GM21576 (cell line): ENCODE measurements at regions not wholly inside any gene's neighbourhood (a gene's known extent, or its start where the extent isn't known, plus 50 kb on each side); places are given as distances from the start of the nearest gene placed in this dataset.
A peak's percentile ranks its signal among the peaks of the same experiment; 100 is the strongest.
"Not testable (repeated sequence)": the region's sequence is repeated elsewhere in the genome, so short reads cannot be mapped to it uniquely, and the experiment has no call there.

Experiments
- ATAC-seq: cut with Tn5 transposase; IDR thresholded peaks from one replicate; pipeline ENCODE4 v1.9.1; 2021; ENCODE audit warnings: mild to moderate bottlenecking, moderate library complexity; ENCODE audit not compliant: unreplicated experiment

GRCh38 chr19:37303591-37304171, 67.2 kb upstream of the ZNF527 start:
- ATAC-seq: no peak

DNA sequence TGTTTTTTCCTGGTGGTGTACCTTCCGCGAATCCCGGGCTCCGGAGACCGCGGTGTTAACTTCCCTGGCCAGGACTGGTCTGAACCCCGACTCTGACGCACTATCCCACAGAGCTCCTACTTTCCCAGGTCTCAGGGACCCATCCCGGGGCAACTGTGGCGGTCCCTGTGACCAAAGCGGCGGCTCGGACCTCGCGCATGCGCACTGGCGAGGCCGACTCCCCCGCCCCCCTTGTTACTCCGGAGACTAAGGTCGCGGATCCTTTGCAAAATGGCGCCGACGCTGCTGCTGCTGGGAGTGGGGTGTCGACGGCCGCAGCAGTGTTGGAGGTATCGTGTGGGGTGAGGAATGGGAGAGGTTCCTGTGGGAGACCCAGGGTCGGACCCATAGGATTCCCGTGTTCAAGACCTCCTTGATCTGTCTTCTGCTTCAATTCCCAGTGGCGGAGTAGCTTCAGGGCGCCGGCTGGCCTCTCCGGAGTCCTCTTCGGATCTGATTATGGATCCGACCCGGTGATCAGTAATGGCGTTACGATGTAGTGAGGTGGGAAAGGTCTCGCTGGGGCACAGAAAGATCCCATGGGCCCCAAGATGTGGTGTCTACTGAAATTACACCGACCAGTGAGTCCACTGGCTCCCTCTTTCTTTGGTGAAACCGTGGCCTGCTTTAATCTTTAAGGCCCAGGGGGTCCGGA, 66.6 kb upstream of the ZNF527 start:
- no peak for ATAC-seq

GRCh38 chr19:37304884-37305255, 66.0 kb upstream of the ZNF527 start:
- ATAC-seq: no peak

GRCh38 chr19:37306383-37306963, 64.4 kb upstream of the ZNF527 start:
- no peak for ATAC-seq

GRCh38 chr19:37309834-37310575, 60.9 kb upstream of the ZNF527 start:
- no peak for ATAC-seq

DNA sequence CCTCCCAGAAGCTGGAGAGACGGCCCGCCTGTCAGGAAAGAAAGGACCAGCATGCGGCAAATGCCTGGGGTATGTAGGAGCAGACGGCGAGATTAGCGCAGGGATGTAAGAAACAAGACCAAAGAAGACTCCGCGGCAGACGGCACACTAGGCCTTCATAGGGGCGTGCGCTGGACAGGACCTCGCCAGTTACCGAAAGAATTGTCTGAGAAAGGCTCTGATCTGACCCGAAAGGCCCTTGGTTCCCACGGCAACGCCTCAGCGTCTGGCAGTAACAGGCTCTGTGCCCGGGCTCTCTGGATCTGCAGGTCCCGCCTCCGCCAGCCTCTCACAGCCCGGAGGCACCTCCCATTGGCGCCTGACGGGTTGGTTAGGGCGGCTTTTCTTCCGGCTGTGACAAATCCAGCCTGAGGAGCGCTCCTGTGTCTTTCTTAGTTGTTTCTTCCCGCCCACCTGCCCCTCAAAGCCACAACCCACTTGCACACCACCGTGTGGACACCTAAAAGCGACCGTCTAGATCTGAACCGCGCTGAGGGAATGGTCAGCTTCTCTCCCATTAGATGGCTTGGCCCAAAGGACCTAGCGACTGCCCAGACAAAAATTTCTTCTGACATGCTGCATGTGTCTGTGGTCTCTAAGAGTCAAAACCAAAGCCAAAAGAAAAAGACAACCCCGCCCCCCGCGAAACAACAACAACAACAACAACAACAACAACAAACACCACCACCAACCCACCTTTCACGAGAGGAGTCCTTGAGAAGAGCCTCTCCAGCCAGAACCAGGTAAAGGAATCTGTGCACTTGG, 58.2 kb upstream of the ZNF527 start:
- ATAC-seq: not testable (repeated sequence)

DNA sequence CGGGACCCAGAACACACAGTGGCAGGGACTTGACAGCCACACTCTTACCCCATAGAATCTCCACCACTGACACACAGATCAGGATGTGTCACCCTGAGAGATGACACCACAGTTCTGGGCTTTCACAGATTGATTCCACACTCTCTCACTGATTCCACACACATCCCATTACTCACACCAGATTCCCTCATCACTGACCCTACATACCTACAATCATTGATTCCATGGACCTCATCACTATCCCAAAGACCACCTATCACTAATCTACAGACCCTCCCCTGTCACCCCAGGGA, 57.6 kb upstream of the ZNF527 start:
- ATAC-seq: no peak

DNA sequence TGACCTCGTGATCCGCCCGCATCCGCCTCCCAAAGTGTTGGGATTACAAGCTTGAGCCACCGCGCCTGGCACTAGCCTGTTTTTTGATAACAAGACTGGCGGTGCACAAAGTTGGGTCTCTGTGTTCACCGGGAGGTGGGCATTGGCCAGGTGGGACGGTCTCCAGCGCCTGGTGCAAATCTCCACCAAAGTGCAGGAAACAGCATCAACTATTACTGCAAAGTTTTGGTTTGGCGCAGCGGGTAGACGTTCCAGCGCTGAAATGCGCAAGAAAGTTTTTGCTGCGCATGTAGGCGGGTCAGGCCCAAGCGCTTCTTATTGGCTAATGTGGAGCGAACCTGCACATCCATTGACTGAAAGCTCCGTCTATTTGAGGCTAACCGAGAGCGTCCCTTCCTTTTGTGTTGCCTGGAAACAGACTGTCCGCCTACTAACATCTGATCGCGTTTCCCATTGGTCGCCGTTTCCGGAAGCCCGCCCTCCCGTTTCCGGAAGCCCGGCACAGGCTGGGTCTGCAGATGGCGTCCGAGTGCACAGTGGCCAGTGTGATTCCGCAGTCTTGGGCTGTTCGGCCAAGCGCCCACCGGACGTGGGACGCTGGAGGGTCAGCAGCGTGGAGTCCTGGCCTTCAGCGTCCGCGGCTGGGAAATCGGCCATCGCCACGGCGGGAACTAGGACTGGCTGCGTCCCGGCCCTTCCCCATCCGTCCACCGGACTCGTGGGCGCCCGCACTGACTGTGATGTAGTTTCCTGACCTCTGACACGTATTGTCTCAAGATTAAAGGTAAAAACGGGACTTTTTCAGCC, 53.3 kb upstream of the ZNF527 start:
- peak; percentile 98 for ATAC-seq

DNA sequence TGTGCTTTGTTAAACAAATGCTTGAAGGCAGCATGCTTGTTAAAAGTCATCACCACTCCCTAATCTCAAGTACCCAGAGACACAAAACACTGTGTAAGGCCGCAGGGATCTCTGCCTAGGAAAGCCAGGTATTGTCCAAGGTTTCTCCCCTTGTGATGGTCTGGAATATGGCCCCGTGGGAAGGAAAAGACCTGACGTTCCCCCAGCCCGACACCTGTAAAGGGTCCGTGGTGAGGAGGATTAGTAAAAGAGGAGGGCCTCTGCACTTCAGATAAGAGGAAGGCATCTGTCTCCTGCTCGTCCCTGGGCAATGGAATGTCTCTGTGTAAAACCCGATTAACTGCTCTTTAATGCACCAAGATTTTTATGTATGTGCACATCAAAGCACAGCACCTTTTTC, 49.9 kb upstream of the ZNF527 start:
- not testable (repeated sequence) for ATAC-seq
